LNCaP clone FGC (cell line): ENCODE measurements at regions not wholly inside any gene's neighbourhood (a gene's known extent, or its start where the extent isn't known, plus 50 kb on each side); places are given as distances from the start of the nearest gene placed in this dataset.

Experiments
- DNase-seq: peaks from one replicate; pipeline ENCODE4 v3.0.0-alpha.2; 2011; ENCODE audit warnings: low read depth
- H3K4me3 ChIP-seq: 2 replicates; pipeline ENCODE4 v1.5.1; 2011; ENCODE audit warnings: mild to moderate bottlenecking, low read depth, low read length, control low read depth
- CTCF ChIP-seq: IDR thresholded peaks from 2 replicates; pipeline ENCODE4 v1.5.1; 2012; ENCODE audit warnings: mild to moderate bottlenecking; ENCODE audit not compliant: control insufficient read depth, insufficient read depth; ENCODE audit errors: extremely low read depth

- TF ChIP-seq CTCF: no peak
- no peak overlapping the region for H3K4me3 ChIP-seq
- no peak for DNase-seq
These were observed 181.9 kb downstream of the CYP26A1 start for GRCh38 chr10:93255546-93255945.
